ENCODE measurements at regions not wholly inside any gene's neighbourhood (a gene's known extent, or its start where the extent isn't known, plus 50 kb on each side); places are given as distances from the start of the nearest gene placed in this dataset.
"Not testable (repeated sequence)": the region's sequence is repeated elsewhere in the genome, so short reads cannot be mapped to it uniquely, and the experiment has no call there.

- DNase-seq: no peak
Observed at GRCh38 chr4:107388736-107389274, 331.2 kb downstream of the PAPSS1 start.

DNA sequence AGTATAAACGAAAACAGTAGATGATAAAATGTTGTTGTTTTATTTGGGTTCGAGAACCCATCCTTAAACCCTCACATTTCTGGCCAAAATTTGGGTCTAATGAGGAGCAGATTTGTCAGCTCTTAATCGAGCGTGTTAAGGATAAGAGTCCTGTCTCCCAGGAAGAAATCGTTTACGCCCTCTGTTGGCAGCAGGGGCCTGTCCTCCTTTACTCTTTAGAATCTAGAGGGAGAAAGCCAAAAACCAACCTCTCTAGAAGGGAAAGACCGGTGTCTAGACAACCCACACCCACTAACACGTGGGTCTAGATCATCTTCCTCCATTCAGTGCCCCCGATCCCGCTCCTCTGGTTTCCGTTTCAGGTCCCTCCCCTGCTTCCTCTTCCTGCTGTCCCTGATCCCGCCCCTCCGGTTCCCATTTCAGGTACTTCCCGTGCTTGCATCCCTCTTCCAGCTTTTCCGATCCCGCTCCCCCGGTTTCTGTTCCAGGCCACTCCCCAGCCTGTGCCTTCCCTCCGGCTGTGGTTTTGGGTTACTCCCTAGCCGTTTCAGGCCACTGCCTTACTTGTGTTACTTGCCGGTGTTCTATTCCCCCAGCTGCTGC is 339.1 kb downstream of the PAPSS1 start:
- no peak for DNase-seq

DNA sequence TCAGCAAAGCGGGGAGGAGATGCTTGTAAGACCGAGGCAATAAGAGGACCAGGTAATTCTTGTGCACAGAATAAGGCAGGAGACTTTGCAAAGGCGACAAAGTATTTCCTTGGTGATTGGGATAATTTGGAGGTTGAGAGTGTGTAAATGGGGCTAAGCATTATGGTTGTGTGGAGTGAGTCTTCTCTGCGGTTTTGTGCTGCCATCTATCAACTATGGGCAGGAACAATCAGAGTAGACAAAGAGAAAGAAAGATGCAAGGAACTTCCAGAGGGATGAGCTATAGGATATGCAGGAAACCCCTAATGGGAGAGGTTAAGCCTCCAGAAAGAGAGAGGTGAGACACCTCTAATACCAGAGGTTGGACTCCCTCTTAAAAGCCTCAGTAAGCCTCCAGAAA is 339.8 kb downstream of the PAPSS1 start:
- no peak for DNase-seq

GRCh38 chr4:107379054-107379869 is 340.8 kb downstream of the PAPSS1 start:
- DNase-seq: no peak

- no peak for DNase-seq
Observed at GRCh38 chr4:107376293-107376692, 340.2 kb upstream of the DKK2 start.

- no peak for DNase-seq
Observed at GRCh38 chr4:107366900-107367299, 330.8 kb upstream of the DKK2 start.

DNA sequence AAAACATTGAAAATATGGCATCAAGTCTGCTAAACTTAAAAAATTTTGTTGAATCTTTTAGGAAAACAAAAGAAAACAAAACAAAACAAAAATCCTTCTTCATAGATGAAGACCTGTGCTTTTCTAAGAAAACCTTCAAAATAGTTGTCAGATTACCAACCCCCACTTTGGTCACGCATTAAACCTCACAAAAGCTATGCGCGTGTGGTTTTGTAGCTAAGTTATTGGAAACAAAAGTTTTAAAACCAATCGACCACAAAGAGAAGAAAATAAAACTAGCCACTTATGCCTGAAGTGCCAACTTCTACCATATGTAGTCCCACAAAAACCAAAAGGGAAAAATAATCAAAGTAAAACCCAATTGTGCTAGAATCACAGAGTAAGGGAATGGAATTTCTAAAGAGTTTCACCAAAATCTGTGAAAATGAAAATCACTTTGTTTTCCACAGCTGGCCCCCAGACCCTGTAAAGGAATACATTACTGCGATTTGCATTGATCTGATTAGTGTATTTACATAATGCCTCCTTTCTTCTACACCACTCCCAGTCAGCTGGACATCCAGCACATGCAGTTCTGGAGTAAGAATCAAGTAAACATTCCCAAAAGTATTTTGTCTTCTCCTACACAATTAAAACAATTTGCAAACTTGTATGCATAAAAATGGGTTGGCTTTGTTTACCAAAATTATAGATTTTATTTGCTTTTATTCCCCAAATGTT is 330.1 kb upstream of the DKK2 start:
- no peak for DNase-seq

DNA sequence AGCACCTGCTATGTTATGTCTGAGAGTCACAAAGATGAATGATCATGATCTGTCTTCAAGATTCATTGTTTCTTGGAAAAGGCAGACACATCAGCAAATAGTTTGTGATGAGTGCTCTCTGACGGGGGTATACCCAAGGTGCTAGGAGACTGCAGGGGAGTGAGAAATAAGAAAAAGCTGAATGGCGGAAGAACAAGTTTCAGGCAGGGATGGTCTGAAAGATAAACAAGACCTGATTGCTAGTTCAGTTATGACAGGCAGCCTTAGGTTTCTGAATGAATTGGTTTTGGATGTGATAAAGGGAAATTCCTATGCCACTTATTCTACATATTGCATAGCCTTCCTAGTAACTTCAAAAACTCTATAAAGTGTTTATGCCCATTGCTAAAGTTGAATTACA is 327.0 kb upstream of the DKK2 start:
- DNase-seq: no peak

DNA sequence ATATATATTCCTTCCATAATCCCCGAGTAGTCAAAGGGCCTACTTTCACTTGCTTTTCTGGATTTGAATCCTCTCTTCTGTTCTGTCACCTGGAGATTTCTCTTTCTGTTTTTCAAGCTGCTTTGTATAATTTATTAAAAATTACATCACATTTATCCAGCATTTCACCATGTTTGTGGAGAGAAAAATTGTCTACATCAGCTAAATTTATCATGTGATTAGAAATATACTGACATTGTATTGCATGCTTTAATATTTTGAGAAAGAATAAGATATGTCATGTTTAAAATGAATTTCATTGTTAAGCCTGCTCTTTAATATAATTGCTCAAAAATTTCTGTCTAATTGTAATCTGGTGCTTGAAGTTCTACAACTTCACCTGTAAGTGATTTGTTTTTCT is 323.1 kb upstream of the DKK2 start:
- no peak for DNase-seq

- not testable (repeated sequence) for DNase-seq
Observed at GRCh38 chr4:107354304-107354703, 318.2 kb upstream of the DKK2 start.

GRCh38 chr4:107351196-107351595 is 315.1 kb upstream of the DKK2 start:
- DNase-seq: no peak

GRCh38 chr4:107349732-107350131 is 313.6 kb upstream of the DKK2 start:
- no peak for DNase-seq

DNA sequence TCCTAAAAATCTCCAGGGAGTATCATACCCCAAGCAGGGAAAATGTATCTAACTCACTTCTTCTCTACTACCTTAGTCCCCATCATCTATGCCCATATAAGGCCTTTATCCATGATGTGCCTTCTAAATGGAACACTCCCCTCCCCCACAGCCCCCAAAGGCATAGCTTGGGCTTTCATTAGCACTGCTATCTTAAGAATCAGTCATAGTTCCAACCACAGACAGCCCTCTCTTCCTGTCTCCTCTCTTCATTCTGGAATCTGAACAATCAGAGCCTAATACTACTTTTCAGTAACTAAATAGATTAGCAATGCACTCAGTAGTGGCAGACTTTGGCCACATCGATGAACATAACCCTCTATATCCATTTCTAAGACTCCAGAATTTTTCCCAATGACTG is 313.2 kb upstream of the DKK2 start:
- no peak for DNase-seq

- no peak for DNase-seq
Observed at GRCh38 chr4:107348188-107349050, 312.3 kb upstream of the DKK2 start.

GRCh38 chr4:107333518-107333917 is 297.4 kb upstream of the DKK2 start:
- no peak for DNase-seq

DNA sequence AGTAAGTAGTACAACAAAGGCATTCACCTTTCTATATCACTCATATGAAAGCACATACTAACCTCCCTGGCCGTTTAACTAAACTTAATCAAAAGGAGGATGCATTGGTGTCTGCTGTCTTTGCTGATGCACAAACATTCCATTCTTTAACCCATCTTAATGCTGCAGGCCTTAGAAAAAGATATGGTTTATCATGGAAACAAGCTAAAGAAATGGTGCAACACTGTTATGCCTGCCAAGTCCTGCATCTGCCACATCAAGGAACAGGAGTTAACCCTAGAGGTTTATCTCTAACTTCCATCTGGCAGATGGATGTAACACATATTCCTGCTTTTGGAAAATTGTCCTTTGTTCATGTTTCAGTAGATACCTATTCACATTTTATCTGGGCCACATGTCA is 296.5 kb upstream of the DKK2 start:
- not testable (repeated sequence) for DNase-seq

DNA sequence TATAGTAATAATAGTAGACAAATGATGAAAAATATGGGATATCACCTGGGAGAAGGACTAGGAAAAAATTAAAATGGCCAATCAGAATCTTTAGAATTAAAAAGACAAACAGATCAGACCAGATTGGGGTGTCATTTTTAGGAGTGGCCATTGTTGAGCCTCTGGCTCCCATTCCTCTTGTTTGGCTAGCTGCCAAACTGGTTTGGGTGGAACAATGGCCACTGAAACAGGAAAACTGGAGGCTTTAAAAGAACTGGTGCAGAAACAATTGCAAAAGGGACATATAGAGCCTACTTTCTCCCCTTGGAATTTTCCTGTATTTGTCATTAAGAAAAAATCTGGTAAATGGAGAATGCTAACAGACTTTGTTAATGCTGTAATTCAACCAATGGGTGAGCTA is 294.8 kb upstream of the DKK2 start:
- DNase-seq: no peak

DNA sequence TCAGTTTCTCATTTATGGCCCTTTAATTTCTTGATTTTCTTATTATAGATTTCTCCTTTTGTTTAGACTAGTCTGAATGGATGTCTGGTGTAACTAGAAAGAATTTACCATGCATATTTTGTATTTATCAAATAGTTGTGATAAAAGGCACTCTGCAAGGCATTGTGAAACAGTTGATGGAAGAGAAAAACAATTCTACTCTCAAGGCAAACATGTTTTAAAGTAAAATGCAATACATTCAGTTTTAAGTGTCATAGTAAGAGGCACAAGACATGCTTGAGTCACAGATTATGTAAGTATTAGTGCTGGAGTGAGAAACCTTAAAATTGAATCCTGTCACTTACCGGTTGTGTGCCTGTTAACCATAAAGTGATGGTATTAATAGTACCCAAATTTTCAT is 283.3 kb upstream of the DKK2 start:
- no peak for DNase-seq

- no peak for DNase-seq
Observed at GRCh38 chr4:107318078-107318477, 282.0 kb upstream of the DKK2 start.

DNA sequence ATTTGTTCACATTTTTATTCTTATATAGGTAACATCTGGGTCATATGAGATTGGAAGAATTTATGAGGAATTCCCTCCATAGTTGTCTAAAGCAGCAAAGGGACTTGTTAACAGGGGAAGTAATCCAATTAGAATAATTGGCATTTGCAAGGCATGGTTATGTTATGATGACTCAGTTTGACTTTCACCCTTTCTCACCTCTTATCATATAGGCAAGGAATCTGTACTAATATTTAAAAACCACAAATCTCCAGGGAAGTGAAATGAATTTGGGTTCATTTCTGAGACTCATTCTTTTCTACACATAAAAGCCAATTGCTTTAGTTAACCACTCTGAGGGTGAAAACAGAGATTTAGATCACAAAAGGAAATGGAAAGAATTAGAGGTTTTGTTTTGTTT is 281.5 kb upstream of the DKK2 start:
- no peak for DNase-seq

- no peak for DNase-seq
Observed at GRCh38 chr4:107315584-107315983, 279.5 kb upstream of the DKK2 start.

GRCh38 chr4:107314156-107314555 is 278.0 kb upstream of the DKK2 start:
- DNase-seq: no peak

DNA sequence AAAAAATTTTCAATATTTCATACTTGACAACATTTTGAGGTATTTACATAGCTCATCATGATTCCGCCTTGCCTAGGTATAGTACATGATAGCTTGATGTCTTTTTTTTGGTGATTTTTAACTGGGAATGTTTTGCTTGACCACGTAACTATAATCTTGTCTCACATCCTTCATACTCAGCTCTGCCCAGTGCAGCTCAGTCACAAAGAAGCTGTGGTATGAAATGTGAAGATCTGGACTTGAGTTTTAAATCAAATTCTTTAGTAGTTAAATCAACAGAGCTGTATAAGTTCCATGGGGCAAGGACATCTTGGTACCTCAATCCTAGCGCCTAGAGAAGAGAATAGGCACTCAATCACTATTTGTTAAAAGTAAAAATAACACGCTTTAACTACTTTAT is 276.3 kb upstream of the DKK2 start:
- no peak for DNase-seq

All from NCI-H1417 treated with DMSO at 0.1 percent for 48 hours (cell line).